ENCODE measurements at regions not wholly inside any gene's neighbourhood (a gene's known extent, or its start where the extent isn't known, plus 50 kb on each side); places are given as distances from the start of the nearest gene placed in this dataset.

DNA sequence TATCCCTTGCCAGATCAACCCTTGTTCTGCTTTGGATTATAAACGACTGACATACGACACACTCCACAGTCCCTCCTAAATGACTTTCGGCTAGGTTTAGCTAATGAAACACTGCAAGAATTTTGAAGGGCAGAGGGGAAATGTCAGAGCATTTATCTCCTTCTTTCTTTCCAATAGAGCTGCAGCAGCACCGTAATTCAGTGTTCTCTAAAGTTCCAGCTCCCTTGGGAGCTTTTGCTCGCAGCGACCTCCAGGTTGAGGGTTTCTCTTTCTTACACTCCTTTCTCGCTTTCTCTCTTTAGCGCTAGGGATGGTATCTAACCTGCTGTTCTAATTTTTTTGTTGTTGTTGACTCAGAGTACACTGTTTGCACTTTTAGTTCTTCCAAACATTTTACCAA is 467.1 kb upstream of the ST8SIA4 start:
- TF ChIP-seq, protein P1, sequence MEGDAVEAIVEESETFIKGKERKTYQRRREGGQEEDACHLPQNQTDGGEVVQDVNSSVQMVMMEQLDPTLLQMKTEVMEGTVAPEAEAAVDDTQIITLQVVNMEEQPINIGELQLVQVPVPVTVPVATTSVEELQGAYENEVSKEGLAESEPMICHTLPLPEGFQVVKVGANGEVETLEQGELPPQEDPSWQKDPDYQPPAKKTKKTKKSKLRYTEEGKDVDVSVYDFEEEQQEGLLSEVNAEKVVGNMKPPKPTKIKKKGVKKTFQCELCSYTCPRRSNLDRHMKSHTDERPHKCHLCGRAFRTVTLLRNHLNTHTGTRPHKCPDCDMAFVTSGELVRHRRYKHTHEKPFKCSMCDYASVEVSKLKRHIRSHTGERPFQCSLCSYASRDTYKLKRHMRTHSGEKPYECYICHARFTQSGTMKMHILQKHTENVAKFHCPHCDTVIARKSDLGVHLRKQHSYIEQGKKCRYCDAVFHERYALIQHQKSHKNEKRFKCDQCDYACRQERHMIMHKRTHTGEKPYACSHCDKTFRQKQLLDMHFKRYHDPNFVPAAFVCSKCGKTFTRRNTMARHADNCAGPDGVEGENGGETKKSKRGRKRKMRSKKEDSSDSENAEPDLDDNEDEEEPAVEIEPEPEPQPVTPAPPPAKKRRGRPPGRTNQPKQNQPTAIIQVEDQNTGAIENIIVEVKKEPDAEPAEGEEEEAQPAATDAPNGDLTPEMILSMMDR (conservative IDR thresholded peaks at IDR 0.05; ENCODE audit: low read length): no peak
- no peak for TF ChIP-seq EZH2phosphoT487 (IDR thresholded peaks at IDR 0.05; ENCODE audit: borderline replicate concordance, low read depth, low read length)

All from OCI-LY7 (cell line).